Vagina (tissue), 2 donors: ENCODE measurements at regions not wholly inside any gene's neighbourhood (a gene's known extent, or its start where the extent isn't known, plus 50 kb on each side); places are given as distances from the start of the nearest gene placed in this dataset.

Source experiments
- DNase-seq, 2 donors: peaks; one replicate each; pipeline ENCODE4 v3.0.0-alpha.2; 2017; ENCODE audit errors: extremely low spot score in 2 of 2
- H3K27ac ChIP-seq: fragments of 200-600 bp; sonication (generic); one replicate; pipeline ENCODE4 v1.5.1; 2019
- H3K27me3 ChIP-seq: fragments of 200-600 bp; sonication (generic); one replicate; pipeline ENCODE4 v1.5.1; 2019
- H3K36me3 ChIP-seq, 2 donors: fragments of 200-600 bp; sonication (generic); one replicate each; pipeline ENCODE4 v1.5.1; 2017 to 2019
- H3K4me1 ChIP-seq: fragments of 200-600 bp; sonication (generic); one replicate; pipeline ENCODE4 v1.5.1; 2019
- H3K4me3 ChIP-seq, 2 donors: fragments of 200-600 bp; sonication (generic); 1 replicate in 1 of 2; 2 replicates in 1 of 2; pipeline ENCODE4 v1.5.1; 2016 to 2019
- H3K9me3 ChIP-seq: fragments of 200-600 bp; sonication (generic); one replicate; pipeline ENCODE4 v1.5.1; 2019
- CTCF ChIP-seq, 3 experiments: fragments of 450-650 bp in 2 of 3; fragments of 200-600 bp in 1 of 3; sonication (generic) in 1 of 3; IDR thresholded peaks; one replicate each; pipeline ENCODE4 v1.5.1; 2017 to 2019; ENCODE audit warnings: antibody characterized with exemption in 3 of 3, mild to moderate bottlenecking in 2 of 3, moderate library complexity in 2 of 3
- POLR2A ChIP-seq, 2 donors: fragments of 450-650 bp; IDR thresholded peaks; one replicate each; pipeline ENCODE4 v1.6.1; 2017; ENCODE audit warnings: antibody characterized with exemption in 2 of 2, mild to moderate bottlenecking in 2 of 2, moderate library complexity in 2 of 2
- POLR2AphosphoS5 ChIP-seq, 2 donors: sonication (generic); formaldehyde crosslinking; IDR thresholded peaks; one replicate each; pipeline ENCODE4 v1.9.0; 2017; ENCODE audit warnings: antibody characterized with exemption in 2 of 2, mild to moderate bottlenecking in 2 of 2, low read depth in 1 of 2; ENCODE audit not compliant: insufficient read depth in 1 of 2
- intact Hi-C: fragments of 100-400 bp; cut with DNase I; formaldehyde crosslinking; loops from one replicate; pipeline ENCODE4 v1.15.1; 2023

GRCh38 chr17:34156401-34156740, 98.7 kb upstream of the CCL2 start:
- DNase-seq = no peak
- Histone ChIP-seq H3K27ac (no peak overlapping the region), H3K27me3 (peaks cover 4% of the 10 kb centered on the region), H3K9me3 (no peaks in the 10 kb centered on the region), H3K4me1 (no peaks in the 10 kb centered on the region), H3K4me3 (no peak overlapping the region), H3K36me3 (no peaks in the 10 kb centered on the region)
- intact Hi-C loops = no loop called here
- no peak for TF ChIP-seq POLR2A (IDR thresholded peaks at IDR 0.05)
- no peak for TF ChIP-seq CTCF (IDR thresholded peaks at IDR 0.05)
- TF ChIP-seq POLR2AphosphoS5 (IDR thresholded peaks at IDR 0.05; ENCODE audit: insufficient read depth in 1 of 2, low read depth in 1 of 2) = no peak

DNA sequence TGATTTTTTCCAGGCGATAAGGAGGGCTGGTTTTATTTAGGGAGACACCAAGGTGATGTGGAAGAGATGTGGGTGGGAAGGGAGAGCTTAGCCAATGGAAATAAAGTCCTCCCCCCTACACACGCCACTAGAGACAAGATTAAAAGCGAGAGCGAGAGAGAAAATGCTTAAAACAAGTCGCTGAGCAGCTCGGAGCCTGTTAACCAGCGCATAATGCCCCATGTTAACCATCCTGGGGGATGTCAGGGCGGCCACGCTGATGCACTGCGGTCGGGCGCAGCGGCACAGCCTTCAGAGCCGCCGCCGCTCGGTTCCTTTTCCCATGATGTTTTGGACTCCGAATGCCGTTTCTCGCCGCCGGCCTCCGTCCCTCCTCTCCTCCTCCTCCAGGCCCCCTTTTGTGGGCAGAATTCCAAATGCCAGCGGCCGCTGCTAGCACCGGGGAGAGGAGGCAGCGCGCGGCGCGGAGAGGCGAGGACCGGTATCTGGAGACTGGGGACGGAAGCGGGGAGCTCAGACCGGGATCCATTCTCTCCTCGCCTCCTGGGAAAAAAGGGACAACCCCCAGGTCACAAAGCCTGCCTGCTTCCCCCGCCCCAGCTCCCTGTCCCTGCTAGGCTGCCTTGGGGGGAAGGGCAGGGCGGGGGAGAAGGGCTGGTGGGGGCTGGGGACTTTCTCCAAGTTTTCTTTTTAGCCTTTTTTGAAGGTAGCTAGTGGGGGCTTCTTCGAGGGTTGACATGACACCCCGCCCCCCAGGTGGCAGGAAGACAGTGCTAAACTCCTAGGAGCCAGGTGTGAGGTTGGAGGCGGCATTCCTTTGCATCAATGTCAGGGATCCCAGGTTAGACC, 98.1 kb upstream of the CCL2 start:
- no peaks in the 10 kb centered on the region for H3K4me1 ChIP-seq
- H3K36me3 ChIP-seq = no peaks in the 10 kb centered on the region
- intact Hi-C loops = no loop called here
- H3K27ac ChIP-seq = no peak overlapping the region
- H3K9me3 ChIP-seq = no peaks in the 10 kb centered on the region
- DNase-seq = peak in 1 of 2 donors; percentile 40
- H3K27me3 ChIP-seq = peaks cover 4% of the 10 kb centered on the region
- H3K4me3 ChIP-seq = no peak overlapping the region
- TF ChIP-seq POLR2A (IDR thresholded peaks at IDR 0.05) (no peak), CTCF (IDR thresholded peaks at IDR 0.05) (no peak), POLR2AphosphoS5 (IDR thresholded peaks at IDR 0.05; ENCODE audit: insufficient read depth in 1 of 2, low read depth in 1 of 2) (no peak)

DNA sequence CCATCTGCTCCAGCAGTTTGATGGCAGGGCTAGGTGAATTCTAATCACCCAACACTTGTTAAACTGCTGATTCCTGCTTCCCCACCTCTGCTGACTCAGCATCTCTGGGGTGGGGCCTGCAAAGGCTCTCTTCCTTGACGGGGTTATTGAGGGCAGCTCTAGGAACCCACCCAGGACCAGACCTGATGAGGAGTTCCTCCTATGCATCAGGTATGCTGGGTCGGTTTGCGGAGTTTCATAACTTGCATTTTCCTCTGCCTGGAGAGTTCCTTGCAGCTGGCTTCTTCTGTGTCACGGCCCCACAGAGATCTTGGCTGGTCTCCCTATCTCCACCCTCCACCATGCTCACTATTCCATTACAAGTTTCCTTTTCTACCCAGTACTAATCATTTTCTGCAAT, 93.4 kb upstream of the CCL2 start:
- no peaks in the 10 kb centered on the region for H3K4me1 ChIP-seq
- H3K27ac ChIP-seq = no peak overlapping the region
- H3K27me3 ChIP-seq = no peaks in the 10 kb centered on the region
- peak in 1 of 2 donors; percentile 49 for DNase-seq
- no peaks in the 10 kb centered on the region for H3K9me3 ChIP-seq
- TF ChIP-seq POLR2A (IDR thresholded peaks at IDR 0.05) = no peak
- no peak for TF ChIP-seq CTCF (IDR thresholded peaks at IDR 0.05)
- no peak for TF ChIP-seq POLR2AphosphoS5 (IDR thresholded peaks at IDR 0.05; ENCODE audit: insufficient read depth in 1 of 2, low read depth in 1 of 2)
- H3K36me3 ChIP-seq = no peaks in the 10 kb centered on the region
- no peak overlapping the region for H3K4me3 ChIP-seq
- intact Hi-C loops = no loop called here

DNA sequence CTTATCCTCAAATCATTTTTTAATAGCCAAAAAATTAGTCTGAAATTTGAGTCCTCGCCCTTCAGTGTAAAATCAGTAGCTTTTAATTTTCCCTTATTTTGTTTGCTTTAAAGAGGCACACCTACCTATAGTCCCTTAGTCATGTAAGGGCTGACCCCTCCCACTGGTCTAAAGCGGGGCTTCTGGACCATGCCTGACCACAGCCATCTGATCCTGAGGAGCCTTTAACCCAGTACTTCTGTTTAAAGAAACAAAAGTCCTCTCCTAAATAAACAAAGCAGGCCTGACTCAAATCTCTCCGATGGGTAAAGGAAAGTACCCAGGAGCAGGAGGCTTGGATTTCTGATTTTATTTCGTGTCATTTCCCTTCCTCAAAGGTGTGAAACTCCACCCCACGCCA, 92.0 kb upstream of the CCL2 start:
- Histone ChIP-seq H3K27me3 (no peaks in the 10 kb centered on the region), H3K4me3 (no peak overlapping the region), H3K27ac (no peak overlapping the region), H3K9me3 (no peaks in the 10 kb centered on the region), H3K36me3 (no peaks in the 10 kb centered on the region), H3K4me1 (no peaks in the 10 kb centered on the region)
- DNase-seq = no peak
- TF ChIP-seq POLR2A (IDR thresholded peaks at IDR 0.05) (no peak), POLR2AphosphoS5 (IDR thresholded peaks at IDR 0.05; ENCODE audit: insufficient read depth in 1 of 2, low read depth in 1 of 2) (no peak), CTCF (IDR thresholded peaks at IDR 0.05) (no peak)
- intact Hi-C loops = no loop called here

GRCh38 chr17:34163646-34164045, 91.4 kb upstream of the CCL2 start:
- intact Hi-C loops = no loop called here
- Histone ChIP-seq H3K9me3 (no peaks in the 10 kb centered on the region), H3K36me3 (no peaks in the 10 kb centered on the region), H3K27me3 (no peaks in the 10 kb centered on the region), H3K27ac (no peak overlapping the region), H3K4me1 (no peaks in the 10 kb centered on the region), H3K4me3 (no peak overlapping the region)
- peak in 1 of 2 donors; percentile 52 for DNase-seq
- TF ChIP-seq POLR2AphosphoS5 (IDR thresholded peaks at IDR 0.05; ENCODE audit: insufficient read depth in 1 of 2, low read depth in 1 of 2) (no peak), POLR2A (IDR thresholded peaks at IDR 0.05) (no peak), CTCF (IDR thresholded peaks at IDR 0.05) (no peak)
